HEK293 (cell line): ENCODE measurements at regions not wholly inside any gene's neighbourhood (a gene's known extent, or its start where the extent isn't known, plus 50 kb on each side); places are given as distances from the start of the nearest gene placed in this dataset.

Source experiments
- CTCF ChIA-PET: fragments of 350-600 bp; formaldehyde crosslinking; extraction: SDS; loops from one replicate; lab custom pipeline; 2021; ENCODE audit warnings: antibody characterized with exemption; lab: Yijun Ruan, JAX
- POLR2A ChIA-PET: fragments of 300-600 bp; formaldehyde crosslinking; extraction: SDS; loops from one replicate; lab custom pipeline; 2020; ENCODE audit warnings: antibody characterized with exemption, inconsistent platforms; lab: Yijun Ruan, JAX
- H3K27ac ChIP-seq: fragments of 200-500 bp; sonication (Bioruptor generic); 2 replicates; pipeline ENCODE4 v1.5.1; 2014; ENCODE audit warnings: low read depth, low read length, control low read depth, inconsistent platforms; ENCODE audit errors: extremely low read depth
- H3K36me3 ChIP-seq, 2 experiments: fragments of 200-500 bp in 1 of 2; sonication (Bioruptor generic) in 1 of 2; 1 replicate in 1 of 2; 2 replicates in 1 of 2; pipeline ENCODE4 v1.5.1; 2014 to 2017; ENCODE audit warnings: inconsistent platforms in 2 of 2, low read length in 2 of 2; ENCODE audit not compliant: control insufficient read depth in 2 of 2, insufficient read depth in 1 of 2
- H3K4me1 ChIP-seq: fragments of 200-500 bp; sonication (Bioruptor generic); 2 replicates; pipeline ENCODE4 v1.5.1; 2014; ENCODE audit warnings: mild to moderate bottlenecking, low read length, inconsistent platforms; ENCODE audit not compliant: control insufficient read depth, insufficient read depth
- H3K4me3 ChIP-seq: 2 replicates; pipeline ENCODE4 v1.5.1; 2011; ENCODE audit warnings: low read depth, mild to moderate bottlenecking, control low read depth, low read length, moderate library complexity
- H3K9me3 ChIP-seq: fragments of 200-500 bp; sonication (Bioruptor generic); 2 replicates; pipeline ENCODE4 v1.5.1; 2014; ENCODE audit warnings: low read depth, low read length, inconsistent platforms; ENCODE audit not compliant: control insufficient read depth, insufficient read depth
- GFI1B ChIP-seq: fragments of 450-650 bp; formaldehyde crosslinking; IDR thresholded peaks from 2 replicates; pipeline ENCODE4 v1.5.1; 2016; ENCODE audit warnings: missing biosample characterization, missing genetic modification characterization
- GLIS1 ChIP-seq: fragments of 450-650 bp; formaldehyde crosslinking; IDR thresholded peaks from 2 replicates; pipeline ENCODE4 v1.5.1; 2016; ENCODE audit warnings: missing biosample characterization, missing genetic modification characterization
- GLIS2 ChIP-seq: fragments of 450-650 bp; formaldehyde crosslinking; IDR thresholded peaks from 2 replicates; pipeline ENCODE4 v1.5.1; 2016; ENCODE audit warnings: missing biosample characterization, missing genetic modification characterization
- KLF16 ChIP-seq: fragments of 450-650 bp; formaldehyde crosslinking; IDR thresholded peaks from 2 replicates; pipeline ENCODE4 v1.5.1; 2017; ENCODE audit warnings: missing biosample characterization, missing genetic modification characterization
- YY1 ChIP-seq: fragments of 450-650 bp; formaldehyde crosslinking; IDR thresholded peaks from 2 replicates; pipeline ENCODE4 v1.5.1; 2018; ENCODE audit warnings: missing biosample characterization, missing genetic modification characterization
- ZNF112 ChIP-seq: fragments of 450-650 bp; formaldehyde crosslinking; IDR thresholded peaks from 2 replicates; pipeline ENCODE4 v1.5.0; 2017; ENCODE audit warnings: missing biosample characterization, missing genetic modification characterization
- ZNF121 ChIP-seq: fragments of 450-650 bp; formaldehyde crosslinking; IDR thresholded peaks from 2 replicates; pipeline ENCODE4 v1.5.1; 2016; ENCODE audit warnings: missing biosample characterization, missing genetic modification characterization
- ZNF16 ChIP-seq: fragments of 450-650 bp; formaldehyde crosslinking; IDR thresholded peaks from 2 replicates; pipeline ENCODE4 v1.5.1; 2016; ENCODE audit warnings: low read depth, missing biosample characterization, missing genetic modification characterization
- ZNF184 ChIP-seq: fragments of 450-650 bp; IDR thresholded peaks from 2 replicates; pipeline ENCODE4 v1.5.1; 2018; ENCODE audit warnings: missing biosample characterization, mild to moderate bottlenecking, missing genetic modification characterization
- ZNF202 ChIP-seq: fragments of 450-650 bp; formaldehyde crosslinking; IDR thresholded peaks from 2 replicates; pipeline ENCODE4 v1.5.1; 2016; ENCODE audit warnings: missing biosample characterization, missing genetic modification characterization, borderline replicate concordance
- ZNF426 ChIP-seq: fragments of 450-650 bp; formaldehyde crosslinking; IDR thresholded peaks from 2 replicates; pipeline ENCODE4 v1.5.1; 2017; ENCODE audit warnings: missing biosample characterization, missing genetic modification characterization, mild to moderate bottlenecking, inconsistent platforms, moderate library complexity
- ZNF530 ChIP-seq: fragments of 450-650 bp; formaldehyde crosslinking; IDR thresholded peaks from 2 replicates; pipeline ENCODE4 v1.5.1; 2016; ENCODE audit warnings: low read depth, missing biosample characterization, missing genetic modification characterization
- ZNF560 ChIP-seq: fragments of 450-650 bp; formaldehyde crosslinking; IDR thresholded peaks from 2 replicates; pipeline ENCODE4 v1.5.1; 2017; ENCODE audit warnings: missing biosample characterization, missing genetic modification characterization, borderline replicate concordance
- ZNF623 ChIP-seq: fragments of 450-650 bp; formaldehyde crosslinking; IDR thresholded peaks from 2 replicates; pipeline ENCODE4 v1.5.1; 2016; ENCODE audit warnings: missing biosample characterization, missing genetic modification characterization
- ZNF707 ChIP-seq: fragments of 450-650 bp; formaldehyde crosslinking; IDR thresholded peaks from 2 replicates; pipeline ENCODE4 v1.5.1; 2016; ENCODE audit warnings: missing biosample characterization, missing genetic modification characterization
- ZNF791 ChIP-seq: fragments of 450-650 bp; formaldehyde crosslinking; IDR thresholded peaks from 2 replicates; pipeline ENCODE4 v1.5.1; 2016; ENCODE audit warnings: missing biosample characterization, missing genetic modification characterization
- TF ChIP-seq, protein P1 (sequence below): fragments of 450-650 bp; formaldehyde crosslinking; IDR thresholded peaks from 2 replicates; pipeline ENCODE4 v1.5.1; 2016; ENCODE audit warnings: missing biosample characterization, missing genetic modification characterization
- TF ChIP-seq, protein P2 (sequence below): fragments of 450-650 bp; formaldehyde crosslinking; IDR thresholded peaks from 2 replicates; pipeline ENCODE4 v1.5.1; 2016; ENCODE audit warnings: missing biosample characterization, missing genetic modification characterization
- TF ChIP-seq, protein P3 (sequence below): fragments of 450-650 bp; formaldehyde crosslinking; IDR thresholded peaks from 2 replicates; pipeline ENCODE4 v1.5.1; 2016; ENCODE audit warnings: missing biosample characterization, missing genetic modification characterization
- TF ChIP-seq, protein P4 (sequence below): fragments of 450-650 bp; formaldehyde crosslinking; IDR thresholded peaks from 2 replicates; pipeline ENCODE4 v1.5.1; 2016; ENCODE audit warnings: missing biosample characterization, missing genetic modification characterization, borderline replicate concordance
- TF ChIP-seq, protein P5 (sequence below): fragments of 450-650 bp; formaldehyde crosslinking; IDR thresholded peaks from 2 replicates; pipeline ENCODE4 v1.5.1; 2016; ENCODE audit warnings: missing biosample characterization, missing genetic modification characterization
- TF ChIP-seq, protein P6 (sequence below): fragments of 450-650 bp; formaldehyde crosslinking; IDR thresholded peaks from 2 replicates; pipeline ENCODE4 v1.5.1; 2016; ENCODE audit warnings: missing biosample characterization, missing genetic modification characterization

DNA sequence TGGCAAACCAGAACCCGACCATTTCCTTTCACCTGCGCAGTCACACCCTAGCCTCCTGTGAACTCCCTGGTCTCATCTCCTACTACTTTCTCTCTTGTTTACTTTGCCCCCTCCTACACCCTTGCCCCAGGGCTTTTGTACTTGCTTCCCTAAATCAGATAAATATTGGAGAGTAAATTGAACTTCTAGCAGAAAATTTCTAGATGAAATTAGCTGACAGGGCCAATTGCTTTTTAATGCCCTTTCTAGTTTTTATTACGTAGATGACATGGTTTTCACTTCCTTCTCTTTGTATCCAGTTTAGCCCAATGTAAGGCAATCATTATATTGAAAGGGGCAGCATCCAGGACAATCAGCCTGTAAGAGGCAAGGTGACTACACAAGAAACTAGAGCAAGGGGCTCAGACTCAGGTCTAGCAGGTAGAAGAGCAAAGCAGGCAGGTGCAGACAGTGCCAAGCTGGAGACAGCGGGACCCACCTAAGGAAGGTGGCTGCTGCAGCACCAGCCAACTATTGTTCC, 56.2 kb upstream of the TOPAZ1 start:
- TF ChIP-seq ZNF623 (tag by site-specific recombination) (no peak), GLIS2 (tag by site-specific recombination) (no peak), ZNF530 (tag by site-specific recombination) (no peak), ZNF112 (tag by site-specific recombination) (no peak), ZNF184 (tag by site-specific recombination) (no peak), GLIS1 (no peak), ZNF16 (no peak), YY1 (tag by site-specific recombination) (no peak)
- TF ChIP-seq, protein P1, sequence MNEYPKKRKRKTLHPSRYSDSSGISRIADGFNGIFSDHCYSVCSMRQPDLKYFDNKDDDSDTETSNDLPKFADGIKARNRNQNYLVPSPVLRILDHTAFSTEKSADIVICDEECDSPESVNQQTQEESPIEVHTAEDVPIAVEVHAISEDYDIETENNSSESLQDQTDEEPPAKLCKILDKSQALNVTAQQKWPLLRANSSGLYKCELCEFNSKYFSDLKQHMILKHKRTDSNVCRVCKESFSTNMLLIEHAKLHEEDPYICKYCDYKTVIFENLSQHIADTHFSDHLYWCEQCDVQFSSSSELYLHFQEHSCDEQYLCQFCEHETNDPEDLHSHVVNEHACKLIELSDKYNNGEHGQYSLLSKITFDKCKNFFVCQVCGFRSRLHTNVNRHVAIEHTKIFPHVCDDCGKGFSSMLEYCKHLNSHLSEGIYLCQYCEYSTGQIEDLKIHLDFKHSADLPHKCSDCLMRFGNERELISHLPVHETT (tag by site-specific recombination), result no peak
- TF ChIP-seq, protein P2, sequence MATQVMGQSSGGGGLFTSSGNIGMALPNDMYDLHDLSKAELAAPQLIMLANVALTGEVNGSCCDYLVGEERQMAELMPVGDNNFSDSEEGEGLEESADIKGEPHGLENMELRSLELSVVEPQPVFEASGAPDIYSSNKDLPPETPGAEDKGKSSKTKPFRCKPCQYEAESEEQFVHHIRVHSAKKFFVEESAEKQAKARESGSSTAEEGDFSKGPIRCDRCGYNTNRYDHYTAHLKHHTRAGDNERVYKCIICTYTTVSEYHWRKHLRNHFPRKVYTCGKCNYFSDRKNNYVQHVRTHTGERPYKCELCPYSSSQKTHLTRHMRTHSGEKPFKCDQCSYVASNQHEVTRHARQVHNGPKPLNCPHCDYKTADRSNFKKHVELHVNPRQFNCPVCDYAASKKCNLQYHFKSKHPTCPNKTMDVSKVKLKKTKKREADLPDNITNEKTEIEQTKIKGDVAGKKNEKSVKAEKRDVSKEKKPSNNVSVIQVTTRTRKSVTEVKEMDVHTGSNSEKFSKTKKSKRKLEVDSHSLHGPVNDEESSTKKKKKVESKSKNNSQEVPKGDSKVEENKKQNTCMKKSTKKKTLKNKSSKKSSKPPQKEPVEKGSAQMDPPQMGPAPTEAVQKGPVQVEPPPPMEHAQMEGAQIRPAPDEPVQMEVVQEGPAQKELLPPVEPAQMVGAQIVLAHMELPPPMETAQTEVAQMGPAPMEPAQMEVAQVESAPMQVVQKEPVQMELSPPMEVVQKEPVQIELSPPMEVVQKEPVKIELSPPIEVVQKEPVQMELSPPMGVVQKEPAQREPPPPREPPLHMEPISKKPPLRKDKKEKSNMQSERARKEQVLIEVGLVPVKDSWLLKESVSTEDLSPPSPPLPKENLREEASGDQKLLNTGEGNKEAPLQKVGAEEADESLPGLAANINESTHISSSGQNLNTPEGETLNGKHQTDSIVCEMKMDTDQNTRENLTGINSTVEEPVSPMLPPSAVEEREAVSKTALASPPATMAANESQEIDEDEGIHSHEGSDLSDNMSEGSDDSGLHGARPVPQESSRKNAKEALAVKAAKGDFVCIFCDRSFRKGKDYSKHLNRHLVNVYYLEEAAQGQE (tag by site-specific recombination), result no peak
- Histone ChIP-seq H3K36me3 (no peaks in the 10 kb centered on the region), H3K27ac (no peak overlapping the region), H3K4me1 (no peaks in the 10 kb centered on the region), H3K9me3 (no peaks in the 10 kb centered on the region), H3K4me3 (no peak overlapping the region)
- POLR2A ChIA-PET, result no interaction called here
- CTCF ChIA-PET, result no interaction called here

DNA sequence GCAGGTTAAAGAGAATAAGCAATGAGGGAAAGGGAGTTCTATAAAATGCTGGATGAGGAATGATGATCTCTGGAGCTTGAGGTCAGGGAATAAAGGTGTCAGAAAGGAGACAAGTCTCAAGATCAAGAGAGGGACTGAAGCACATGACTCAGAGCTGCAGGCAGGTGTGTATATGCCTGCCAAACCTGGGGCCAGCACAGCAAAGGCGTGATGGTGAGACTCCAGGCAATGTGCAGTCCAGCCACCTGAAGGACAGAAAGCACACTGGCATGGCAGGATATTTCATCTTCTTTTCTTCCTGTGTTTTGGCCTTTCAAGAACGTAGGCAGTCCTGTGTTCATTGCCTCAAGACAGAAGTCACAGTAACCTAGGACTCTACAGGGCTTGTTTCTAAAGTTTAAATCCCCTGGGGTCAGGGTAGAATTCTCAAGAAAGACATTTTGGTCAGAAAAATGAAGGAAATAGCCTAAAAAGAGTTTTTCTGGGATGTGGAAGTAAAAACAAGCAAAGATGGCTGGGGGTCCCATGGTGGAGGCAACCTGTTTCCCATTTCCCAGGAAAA, 55.5 kb upstream of the TOPAZ1 start:
- H3K4me1 ChIP-seq, result no peaks in the 10 kb centered on the region
- no peaks in the 10 kb centered on the region for H3K9me3 ChIP-seq
- ChIA-PET POLR2A (no interaction called here), CTCF (no interaction called here)
- H3K4me3 ChIP-seq, result no peak overlapping the region
- no peak overlapping the region for H3K27ac ChIP-seq
- H3K36me3 ChIP-seq, result no peaks in the 10 kb centered on the region
- TF ChIP-seq ZNF791 (tag by site-specific recombination), result no peak
- TF ChIP-seq, protein P3, sequence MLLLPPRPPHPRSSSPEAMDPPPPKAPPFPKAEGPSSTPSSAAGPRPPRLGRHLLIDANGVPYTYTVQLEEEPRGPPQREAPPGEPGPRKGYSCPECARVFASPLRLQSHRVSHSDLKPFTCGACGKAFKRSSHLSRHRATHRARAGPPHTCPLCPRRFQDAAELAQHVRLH (tag by site-specific recombination), result no peak
- no peak for TF ChIP-seq ZNF202 (tag by site-specific recombination)
- TF ChIP-seq, protein P4, sequence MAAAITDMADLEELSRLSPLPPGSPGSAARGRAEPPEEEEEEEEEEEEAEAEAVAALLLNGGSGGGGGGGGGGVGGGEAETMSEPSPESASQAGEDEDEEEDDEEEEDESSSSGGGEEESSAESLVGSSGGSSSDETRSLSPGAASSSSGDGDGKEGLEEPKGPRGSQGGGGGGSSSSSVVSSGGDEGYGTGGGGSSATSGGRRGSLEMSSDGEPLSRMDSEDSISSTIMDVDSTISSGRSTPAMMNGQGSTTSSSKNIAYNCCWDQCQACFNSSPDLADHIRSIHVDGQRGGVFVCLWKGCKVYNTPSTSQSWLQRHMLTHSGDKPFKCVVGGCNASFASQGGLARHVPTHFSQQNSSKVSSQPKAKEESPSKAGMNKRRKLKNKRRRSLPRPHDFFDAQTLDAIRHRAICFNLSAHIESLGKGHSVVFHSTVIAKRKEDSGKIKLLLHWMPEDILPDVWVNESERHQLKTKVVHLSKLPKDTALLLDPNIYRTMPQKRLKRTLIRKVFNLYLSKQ (tag by site-specific recombination), result no peak
- TF ChIP-seq ZNF121 (tag by site-specific recombination), result no peak
- TF ChIP-seq, protein P5, sequence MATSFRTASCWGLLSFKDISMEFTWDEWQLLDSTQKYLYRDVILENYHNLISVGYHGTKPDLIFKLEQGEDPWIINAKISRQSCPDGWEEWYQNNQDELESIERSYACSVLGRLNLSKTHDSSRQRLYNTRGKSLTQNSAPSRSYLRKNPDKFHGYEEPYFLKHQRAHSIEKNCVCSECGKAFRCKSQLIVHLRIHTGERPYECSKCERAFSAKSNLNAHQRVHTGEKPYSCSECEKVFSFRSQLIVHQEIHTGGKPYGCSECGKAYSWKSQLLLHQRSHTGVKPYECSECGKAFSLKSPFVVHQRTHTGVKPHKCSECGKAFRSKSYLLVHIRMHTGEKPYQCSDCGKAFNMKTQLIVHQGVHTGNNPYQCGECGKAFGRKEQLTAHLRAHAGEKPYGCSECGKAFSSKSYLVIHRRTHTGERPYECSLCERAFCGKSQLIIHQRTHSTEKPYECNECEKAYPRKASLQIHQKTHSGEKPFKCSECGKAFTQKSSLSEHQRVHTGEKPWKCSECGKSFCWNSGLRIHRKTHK (tag by site-specific recombination), result no peak
- TF ChIP-seq KLF16 (tag by site-specific recombination), result no peak
- TF ChIP-seq, protein P6, sequence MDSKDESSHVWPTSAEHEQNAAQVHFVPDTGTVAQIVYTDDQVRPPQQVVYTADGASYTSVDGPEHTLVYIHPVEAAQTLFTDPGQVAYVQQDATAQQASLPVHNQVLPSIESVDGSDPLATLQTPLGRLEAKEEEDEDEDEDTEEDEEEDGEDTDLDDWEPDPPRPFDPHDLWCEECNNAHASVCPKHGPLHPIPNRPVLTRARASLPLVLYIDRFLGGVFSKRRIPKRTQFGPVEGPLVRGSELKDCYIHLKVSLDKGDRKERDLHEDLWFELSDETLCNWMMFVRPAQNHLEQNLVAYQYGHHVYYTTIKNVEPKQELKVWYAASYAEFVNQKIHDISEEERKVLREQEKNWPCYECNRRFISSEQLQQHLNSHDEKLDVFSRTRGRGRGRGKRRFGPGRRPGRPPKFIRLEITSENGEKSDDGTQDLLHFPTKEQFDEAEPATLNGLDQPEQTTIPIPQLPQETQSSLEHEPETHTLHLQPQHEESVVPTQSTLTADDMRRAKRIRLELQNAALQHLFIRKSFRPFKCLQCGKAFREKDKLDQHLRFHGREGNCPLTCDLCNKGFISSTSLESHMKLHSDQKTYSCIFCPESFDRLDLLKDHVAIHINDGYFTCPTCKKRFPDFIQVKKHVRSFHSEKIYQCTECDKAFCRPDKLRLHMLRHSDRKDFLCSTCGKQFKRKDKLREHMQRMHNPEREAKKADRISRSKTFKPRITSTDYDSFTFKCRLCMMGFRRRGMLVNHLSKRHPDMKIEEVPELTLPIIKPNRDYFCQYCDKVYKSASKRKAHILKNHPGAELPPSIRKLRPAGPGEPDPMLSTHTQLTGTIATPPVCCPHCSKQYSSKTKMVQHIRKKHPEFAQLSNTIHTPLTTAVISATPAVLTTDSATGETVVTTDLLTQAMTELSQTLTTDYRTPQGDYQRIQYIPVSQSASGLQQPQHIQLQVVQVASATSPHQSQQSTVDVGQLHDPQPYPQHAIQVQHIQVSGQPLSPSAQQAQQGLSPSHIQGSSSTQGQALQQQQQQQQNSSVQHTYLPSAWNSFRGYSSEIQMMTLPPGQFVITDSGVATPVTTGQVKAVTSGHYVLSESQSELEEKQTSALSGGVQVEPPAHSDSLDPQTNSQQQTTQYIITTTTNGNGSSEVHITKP (tag by site-specific recombination), result no peak
- TF ChIP-seq ZNF707 (tag by site-specific recombination), result no peak
- TF ChIP-seq GFI1B (tag by site-specific recombination), result no peak
- no peak for TF ChIP-seq ZNF560 (tag by site-specific recombination)
- TF ChIP-seq ZNF426 (tag by site-specific recombination), result no peak
